Fibroblast of lung (primary cell): ENCODE measurements at regions not wholly inside any gene's neighbourhood (a gene's known extent, or its start where the extent isn't known, plus 50 kb on each side); places are given as distances from the start of the nearest gene placed in this dataset.

Experiments
- DNase-seq, 2 donors: peaks; one replicate each; pipeline versions ENCODE4 v3.0.0 to v3.0.0-alpha.2; 2010; ENCODE audit warnings: low read depth in 2 of 2
- H2AFZ ChIP-seq: 2 replicates; pipeline ENCODE4 v1.5.1; 2012; ENCODE audit warnings: low read length, control low read depth, inconsistent platforms
- H3K27ac ChIP-seq: 2 replicates; pipeline ENCODE4 v1.5.1; 2011; ENCODE audit warnings: low read length, control low read depth; ENCODE audit not compliant: insufficient read depth
- H3K27me3 ChIP-seq: 2 replicates; pipeline ENCODE4 v1.5.1; 2011; ENCODE audit warnings: mild to moderate bottlenecking, low read length; ENCODE audit not compliant: control insufficient read depth, insufficient read depth
- H3K36me3 ChIP-seq: 2 replicates; pipeline ENCODE4 v1.5.1; 2011; ENCODE audit warnings: low read length; ENCODE audit not compliant: control insufficient read depth, insufficient read depth
- H3K4me1 ChIP-seq: 2 replicates; pipeline ENCODE4 v1.5.1; 2011; ENCODE audit warnings: low read length; ENCODE audit not compliant: control insufficient read depth, insufficient read depth; ENCODE audit errors: extremely low read depth
- H3K4me2 ChIP-seq: 2 replicates; pipeline ENCODE4 v1.5.1; 2011; ENCODE audit warnings: low read length, control low read depth; ENCODE audit not compliant: insufficient read depth; ENCODE audit errors: extremely low read depth
- H3K4me3 ChIP-seq, 4 experiments: fragments of 200-600 bp in 1 of 4; sonication (generic) in 1 of 4; replicated peaks in 1 of 4; 2 replicates each; pipeline ENCODE4 v1.5.1; 2011 to 2016; ENCODE audit warnings: low read length in 4 of 4, low read depth in 3 of 4, mild to moderate bottlenecking in 3 of 4, control low read depth in 2 of 4, inconsistent platforms in 1 of 4, mixed read lengths in 1 of 4; ENCODE audit not compliant: insufficient read depth in 1 of 4; ENCODE audit errors: control extremely low read depth in 1 of 4
- H3K79me2 ChIP-seq: 2 replicates; pipeline ENCODE4 v1.5.1; 2012; ENCODE audit warnings: mild to moderate bottlenecking, low read length, inconsistent platforms; ENCODE audit not compliant: control insufficient read depth, insufficient read depth
- H3K9ac ChIP-seq: 2 replicates; pipeline ENCODE4 v1.5.1; 2011; ENCODE audit warnings: mild to moderate bottlenecking, low read length, control low read depth; ENCODE audit not compliant: insufficient read depth
- H3K9me3 ChIP-seq: 2 replicates; pipeline ENCODE4 v1.5.1; 2012; ENCODE audit warnings: low read depth, low read length; ENCODE audit not compliant: control insufficient read depth, insufficient read depth
- H4K20me1 ChIP-seq: 2 replicates; pipeline ENCODE4 v1.5.1; 2011; ENCODE audit warnings: low read length; ENCODE audit not compliant: control insufficient read depth, insufficient read depth; ENCODE audit errors: extremely low read depth
- EZH2 ChIP-seq: IDR thresholded peaks from 2 replicates; pipeline ENCODE4 v1.5.1; 2012; ENCODE audit warnings: low read length, control low read depth, mild to moderate bottlenecking; ENCODE audit errors: missing control alignments
- TF ChIP-seq, protein P1 (sequence below), 2 donors: IDR thresholded peaks in 1 of 2; conservative IDR thresholded peaks in 1 of 2; 1 replicate in 1 of 2; 2 replicates in 1 of 2; pipeline ENCODE4 v1.5.1; 2011 to 2012; ENCODE audit warnings: low read length in 2 of 2, control low read depth in 1 of 2, inconsistent platforms in 1 of 2, low read depth in 1 of 2, mild to moderate bottlenecking in 1 of 2

DNA sequence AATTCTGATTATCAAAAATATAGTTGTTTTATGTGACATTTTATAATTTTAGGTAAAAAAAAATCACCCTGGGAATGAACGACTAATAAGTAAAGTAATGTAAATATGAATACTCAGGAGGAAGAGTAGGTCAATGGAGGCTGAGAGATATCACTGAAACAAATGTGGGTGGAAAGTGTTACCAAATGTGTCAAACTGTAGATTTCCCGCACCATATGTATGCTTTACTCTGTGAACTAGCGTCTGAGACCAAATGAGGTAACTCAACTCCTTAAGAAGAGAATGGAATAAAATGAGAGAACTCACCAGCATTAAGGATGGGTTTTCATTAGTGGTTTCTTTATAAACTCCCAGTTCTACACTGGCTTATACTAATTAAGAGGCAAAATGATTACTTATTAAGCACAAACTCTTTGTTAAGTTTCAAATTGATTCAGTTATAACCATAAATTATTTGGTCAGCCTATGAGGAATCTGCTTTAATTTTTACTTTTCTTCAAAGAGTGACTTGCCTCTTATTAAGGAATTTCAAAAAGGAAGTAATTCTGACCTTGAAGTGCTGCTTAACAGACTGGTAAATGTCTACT lies 784.7 kb upstream of the GJE1 start:
- no peaks in the 10 kb centered on the region for H3K27me3 ChIP-seq
- no peaks in the 10 kb centered on the region for H3K36me3 ChIP-seq
- no peaks in the 10 kb centered on the region for H3K9me3 ChIP-seq
- H3K4me3 ChIP-seq, result no peak overlapping the region
- no peak for DNase-seq
- H3K4me2 ChIP-seq, result no peak overlapping the region
- H4K20me1 ChIP-seq, result no peaks in the 10 kb centered on the region
- no peak overlapping the region for H3K9ac ChIP-seq
- H3K4me1 ChIP-seq, result no peaks in the 10 kb centered on the region
- no peaks in the 10 kb centered on the region for H3K79me2 ChIP-seq
- no peak overlapping the region for H2AFZ ChIP-seq
- H3K27ac ChIP-seq, result no peak overlapping the region
- TF ChIP-seq, protein P1, sequence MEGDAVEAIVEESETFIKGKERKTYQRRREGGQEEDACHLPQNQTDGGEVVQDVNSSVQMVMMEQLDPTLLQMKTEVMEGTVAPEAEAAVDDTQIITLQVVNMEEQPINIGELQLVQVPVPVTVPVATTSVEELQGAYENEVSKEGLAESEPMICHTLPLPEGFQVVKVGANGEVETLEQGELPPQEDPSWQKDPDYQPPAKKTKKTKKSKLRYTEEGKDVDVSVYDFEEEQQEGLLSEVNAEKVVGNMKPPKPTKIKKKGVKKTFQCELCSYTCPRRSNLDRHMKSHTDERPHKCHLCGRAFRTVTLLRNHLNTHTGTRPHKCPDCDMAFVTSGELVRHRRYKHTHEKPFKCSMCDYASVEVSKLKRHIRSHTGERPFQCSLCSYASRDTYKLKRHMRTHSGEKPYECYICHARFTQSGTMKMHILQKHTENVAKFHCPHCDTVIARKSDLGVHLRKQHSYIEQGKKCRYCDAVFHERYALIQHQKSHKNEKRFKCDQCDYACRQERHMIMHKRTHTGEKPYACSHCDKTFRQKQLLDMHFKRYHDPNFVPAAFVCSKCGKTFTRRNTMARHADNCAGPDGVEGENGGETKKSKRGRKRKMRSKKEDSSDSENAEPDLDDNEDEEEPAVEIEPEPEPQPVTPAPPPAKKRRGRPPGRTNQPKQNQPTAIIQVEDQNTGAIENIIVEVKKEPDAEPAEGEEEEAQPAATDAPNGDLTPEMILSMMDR (conservative IDR thresholded peaks at IDR 0.05 in 1 of 2, IDR thresholded peaks at IDR 0.05 in 1 of 2; ENCODE audit: low read depth in 1 of 2, low read length in 2 of 2), result no peak
- no peak for TF ChIP-seq EZH2

DNA sequence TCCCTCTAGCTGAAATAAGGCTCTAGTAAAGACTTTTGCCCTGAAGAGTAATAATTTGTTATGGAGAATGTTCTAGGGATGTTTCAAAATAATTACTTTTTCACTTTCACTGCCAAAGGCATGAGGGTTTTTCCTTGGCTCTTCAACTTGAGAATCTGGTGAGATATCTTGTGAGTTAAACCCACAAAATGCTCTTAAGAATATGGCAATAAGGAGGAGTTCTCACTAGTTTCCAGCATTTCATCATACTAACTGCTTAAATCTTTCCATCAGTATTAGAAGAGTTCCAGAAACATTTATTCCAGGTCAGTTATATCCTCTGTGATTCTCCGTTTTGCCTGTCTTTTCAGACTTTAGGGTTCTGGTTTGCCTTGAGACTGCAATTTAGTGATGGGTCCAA lies 785.6 kb upstream of the GJE1 start:
- no peak for TF ChIP-seq EZH2
- TF ChIP-seq, protein P1 (conservative IDR thresholded peaks at IDR 0.05 in 1 of 2, IDR thresholded peaks at IDR 0.05 in 1 of 2; ENCODE audit: low read depth in 1 of 2, low read length in 2 of 2), result no peak
- no peak overlapping the region for H2AFZ ChIP-seq

DNA sequence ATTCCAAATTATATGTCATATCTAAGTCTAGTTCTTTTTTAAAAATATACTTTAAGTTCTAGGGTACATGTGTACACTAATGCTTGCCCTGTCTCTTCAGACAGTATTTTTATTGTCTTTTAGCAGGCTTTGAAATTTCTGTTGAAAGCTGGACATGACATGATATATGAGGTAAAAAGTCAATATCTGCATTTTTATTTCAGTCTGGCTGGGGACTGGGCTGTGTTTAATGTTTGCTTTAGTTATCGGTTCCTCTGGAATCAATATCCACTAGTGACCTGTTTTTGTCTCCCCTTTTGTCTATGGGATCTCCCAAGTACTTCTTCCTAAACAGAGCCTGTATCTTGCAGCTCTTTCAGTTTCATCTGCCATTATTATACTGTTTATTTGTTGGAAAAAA lies 786.2 kb upstream of the GJE1 start:
- no peak for DNase-seq

More for the DNA sequence above, 785.6 kb upstream of the GJE1 start:
- no peak overlapping the region for H3K4me2 ChIP-seq
- H3K79me2 ChIP-seq, result no peaks in the 10 kb centered on the region
- H3K4me3 ChIP-seq, result no peak overlapping the region
- no peak overlapping the region for H3K27ac ChIP-seq
- H4K20me1 ChIP-seq, result no peaks in the 10 kb centered on the region
- no peaks in the 10 kb centered on the region for H3K27me3 ChIP-seq
- H3K9ac ChIP-seq, result no peak overlapping the region
- no peaks in the 10 kb centered on the region for H3K9me3 ChIP-seq
- no peaks in the 10 kb centered on the region for H3K4me1 ChIP-seq
- DNase-seq, result no peak
- H3K36me3 ChIP-seq, result no peaks in the 10 kb centered on the region

More for the DNA sequence above, 786.2 kb upstream of the GJE1 start:
- Histone ChIP-seq H3K27ac (no peak overlapping the region), H3K4me1 (no peaks in the 10 kb centered on the region), H3K36me3 (no peaks in the 10 kb centered on the region), H4K20me1 (no peaks in the 10 kb centered on the region), H3K9ac (no peak overlapping the region), H3K4me2 (no peak overlapping the region), H3K27me3 (no peaks in the 10 kb centered on the region), H3K4me3 (no peak overlapping the region), H2AFZ (no peak overlapping the region), H3K9me3 (no peaks in the 10 kb centered on the region), H3K79me2 (no peaks in the 10 kb centered on the region)
- TF ChIP-seq, protein P1 (conservative IDR thresholded peaks at IDR 0.05 in 1 of 2, IDR thresholded peaks at IDR 0.05 in 1 of 2; ENCODE audit: low read depth in 1 of 2, low read length in 2 of 2), result no peak
- no peak for TF ChIP-seq EZH2
